ENCODE measurements at regions not wholly inside any gene's neighbourhood (a gene's known extent, or its start where the extent isn't known, plus 50 kb on each side); places are given as distances from the start of the nearest gene placed in this dataset.

DNA sequence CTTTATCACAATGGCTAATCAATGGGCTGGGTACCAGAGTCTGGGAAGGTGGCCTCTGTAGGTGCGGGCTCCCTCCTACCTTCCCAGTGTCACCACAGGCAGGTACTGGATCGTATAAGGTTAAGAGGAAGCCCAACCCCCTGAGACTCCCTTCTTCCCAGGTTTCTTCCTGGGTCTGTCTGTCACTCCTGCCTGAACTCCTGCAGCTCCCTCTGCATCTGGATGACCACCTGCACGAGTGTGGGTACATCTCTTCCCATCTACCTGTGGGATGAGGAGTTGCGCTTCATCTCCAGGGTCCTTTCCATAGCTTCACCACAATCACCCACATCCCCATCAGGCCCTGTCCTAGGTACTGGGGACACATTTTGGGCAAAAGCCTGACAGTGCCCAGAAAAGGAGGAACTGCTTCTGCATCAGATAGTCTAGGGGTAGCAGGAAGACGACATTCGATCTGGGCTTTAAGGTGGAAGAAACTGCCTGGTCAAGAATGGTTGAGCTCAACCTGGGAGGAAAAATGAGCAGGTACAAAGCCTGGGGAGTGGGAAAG lies 112.2 kb upstream of the ALDH1B1 start:
- Mint-ChIP-seq H3K9me3 (no peaks in the 10 kb centered on the region), H3K4me1 (peaks cover 18% of the 10 kb centered on the region), H3K27ac (ENCODE audit: low read depth) (no peak overlapping the region), H3K36me3 (ENCODE audit: insufficient read depth) (peaks cover 2% of the 10 kb centered on the region), H3K4me3 (no peak overlapping the region), H3K27me3 (no peaks in the 10 kb centered on the region)
- ATAC-seq (replicated peaks; ENCODE audit: extremely low read depth, poor library complexity, severe bottlenecking), result no peak
- no peak for DNase-seq (ENCODE audit: low spot score in 2 of 2)

DNA sequence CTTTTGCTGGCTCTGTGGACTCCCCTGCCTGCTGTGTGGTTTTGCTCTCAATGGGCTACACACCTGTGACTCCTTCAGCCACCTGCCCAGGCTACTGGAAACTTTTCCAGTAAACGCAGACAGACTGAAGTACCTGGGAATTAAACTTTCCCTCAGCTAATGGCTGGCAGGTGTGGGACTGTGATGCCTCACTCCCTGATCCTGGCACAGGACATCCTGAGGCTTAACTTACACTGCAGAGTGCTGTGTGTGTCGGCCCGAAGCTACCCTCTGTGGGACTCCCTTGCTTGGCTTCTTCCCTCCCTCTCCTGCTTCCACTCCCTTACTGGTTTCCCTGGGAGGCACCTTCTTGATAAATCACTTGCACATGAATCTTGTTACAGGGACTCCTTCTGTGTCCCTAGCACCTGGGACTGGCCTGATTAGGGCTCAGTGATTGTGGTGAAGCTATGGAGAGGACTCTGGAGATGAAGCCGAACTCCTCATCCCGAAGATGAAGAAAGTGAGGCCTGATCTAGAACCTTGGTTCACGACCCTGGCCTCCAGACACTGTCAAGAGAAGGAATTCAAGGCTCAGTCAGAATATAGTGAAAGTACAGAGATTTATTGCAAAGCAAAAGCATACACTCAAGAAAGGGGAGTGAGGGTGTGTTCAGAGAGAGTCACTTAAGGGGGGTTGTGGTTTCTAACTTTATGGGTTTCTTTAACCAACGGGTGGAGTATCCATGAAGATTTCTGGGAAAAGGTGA lies 113.4 kb upstream of the ALDH1B1 start:
- Mint-ChIP-seq H3K36me3 (ENCODE audit: insufficient read depth) (peaks cover 2% of the 10 kb centered on the region), H3K4me3 (no peak overlapping the region), H3K9me3 (no peaks in the 10 kb centered on the region), H3K27me3 (peaks cover 6% of the 10 kb centered on the region), H3K27ac (ENCODE audit: low read depth) (no peak overlapping the region), H3K4me1 (peaks cover 18% of the 10 kb centered on the region)
- DNase-seq (ENCODE audit: low spot score in 2 of 2), result no peak
- ATAC-seq (replicated peaks; ENCODE audit: extremely low read depth, poor library complexity, severe bottlenecking), result no peak

DNA sequence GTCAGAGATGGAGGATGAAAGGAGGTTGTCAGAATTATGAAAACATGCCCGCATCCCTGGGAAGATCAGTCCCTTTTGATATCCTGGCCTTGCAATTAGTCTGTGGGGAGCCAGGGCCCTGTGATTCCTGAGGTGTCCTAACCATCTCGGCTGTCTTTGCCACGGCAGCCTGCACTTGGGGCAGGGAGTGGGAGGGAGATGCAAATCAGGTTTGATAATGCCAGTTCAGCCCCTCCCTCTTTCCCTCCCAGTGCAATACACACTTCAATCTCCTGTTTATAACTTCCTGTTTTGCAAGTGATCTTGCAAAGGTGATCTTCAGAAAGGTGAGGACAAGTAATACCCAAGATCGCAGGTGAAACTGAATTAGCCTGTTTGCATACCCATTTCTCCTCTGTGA lies 114.0 kb upstream of the ALDH1B1 start:
- ATAC-seq (replicated peaks; ENCODE audit: extremely low read depth, poor library complexity, severe bottlenecking), result no peak
- peaks cover 18% of the 10 kb centered on the region for H3K4me1 Mint-ChIP-seq
- H3K4me3 Mint-ChIP-seq, result no peak overlapping the region
- no peak for DNase-seq (ENCODE audit: low spot score in 2 of 2)
- peaks cover 2% of the 10 kb centered on the region for H3K36me3 Mint-ChIP-seq (ENCODE audit: insufficient read depth)
- peaks cover 7% of the 10 kb centered on the region for H3K27me3 Mint-ChIP-seq
- no peaks in the 10 kb centered on the region for H3K9me3 Mint-ChIP-seq
- no peak overlapping the region for H3K27ac Mint-ChIP-seq (ENCODE audit: low read depth)

DNA sequence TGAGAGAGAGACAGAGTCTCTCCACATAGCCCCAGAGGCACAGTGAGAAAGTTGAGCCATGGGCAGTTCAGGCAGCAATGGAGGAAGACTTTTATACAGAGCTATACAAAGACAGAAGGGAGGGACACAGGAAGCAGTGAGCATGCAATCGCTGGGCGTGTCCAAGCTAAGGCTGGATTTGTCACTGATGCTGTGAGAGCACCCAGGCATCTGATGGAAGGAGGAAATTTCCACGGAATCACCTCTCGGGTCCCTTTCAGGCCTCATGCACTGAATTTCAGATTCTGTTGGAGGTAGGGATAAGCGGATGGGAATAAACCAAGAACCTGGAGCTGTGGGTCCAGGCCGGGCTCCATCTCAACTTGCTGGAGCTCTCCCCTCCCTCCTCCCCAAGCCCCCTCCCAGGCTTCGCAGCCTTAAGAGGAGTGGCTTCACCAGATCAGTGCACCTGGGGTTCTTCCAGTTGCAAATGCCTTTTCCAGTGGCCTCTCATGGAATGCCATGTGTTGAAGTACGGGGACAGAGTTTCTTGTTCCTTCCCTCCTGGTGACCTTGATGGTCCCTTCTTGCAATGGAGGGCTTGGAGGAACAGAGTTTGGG lies 114.8 kb upstream of the ALDH1B1 start:
- Mint-ChIP-seq H3K36me3 (ENCODE audit: insufficient read depth) (peaks cover 2% of the 10 kb centered on the region), H3K27ac (ENCODE audit: low read depth) (no peak overlapping the region), H3K9me3 (no peaks in the 10 kb centered on the region), H3K4me1 (peaks cover 18% of the 10 kb centered on the region), H3K4me3 (no peak overlapping the region), H3K27me3 (peaks cover 7% of the 10 kb centered on the region)
- no peak for ATAC-seq (replicated peaks; ENCODE audit: extremely low read depth, poor library complexity, severe bottlenecking)
- no peak for DNase-seq (ENCODE audit: low spot score in 2 of 2)

DNA sequence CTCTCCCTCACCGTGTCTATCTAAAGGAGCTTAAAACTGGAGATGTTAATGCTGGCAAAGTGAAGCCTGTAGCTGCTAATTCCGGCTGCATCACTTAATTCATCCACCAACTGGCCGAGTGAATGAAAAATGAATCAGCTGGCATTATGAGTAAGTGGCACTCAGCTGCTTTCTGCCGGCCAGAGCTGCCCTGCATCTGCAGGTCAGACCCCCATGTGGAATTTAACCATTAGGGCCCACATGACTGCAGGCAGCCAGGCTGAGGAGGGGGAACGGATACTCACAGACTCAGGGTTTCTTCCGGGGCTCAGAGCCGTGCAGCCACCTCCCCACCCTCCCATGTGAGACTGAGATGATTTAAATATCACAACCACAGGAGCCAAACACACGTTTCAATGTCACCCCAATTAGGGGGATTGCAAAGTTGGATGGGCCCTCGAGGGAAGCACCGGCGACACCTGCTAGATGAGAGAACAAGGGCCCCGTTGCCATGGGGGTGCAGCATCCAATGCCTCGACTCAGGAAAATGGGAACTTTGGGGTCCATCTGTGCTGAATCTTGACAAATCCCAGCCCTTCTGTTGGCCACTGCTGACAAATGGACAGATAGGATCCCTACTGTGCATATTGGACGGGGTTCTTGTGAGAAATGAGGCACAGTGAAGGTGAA lies 115.6 kb upstream of the ALDH1B1 start:
- no peak for ATAC-seq (replicated peaks; ENCODE audit: extremely low read depth, poor library complexity, severe bottlenecking)
- Mint-ChIP-seq H3K9me3 (no peaks in the 10 kb centered on the region), H3K4me3 (no peak overlapping the region), H3K27me3 (peaks cover 7% of the 10 kb centered on the region), H3K27ac (ENCODE audit: low read depth) (no peak overlapping the region), H3K36me3 (ENCODE audit: insufficient read depth) (peaks cover 2% of the 10 kb centered on the region), H3K4me1 (peaks cover 18% of the 10 kb centered on the region)
- DNase-seq (ENCODE audit: low spot score in 2 of 2), result no peak

DNA sequence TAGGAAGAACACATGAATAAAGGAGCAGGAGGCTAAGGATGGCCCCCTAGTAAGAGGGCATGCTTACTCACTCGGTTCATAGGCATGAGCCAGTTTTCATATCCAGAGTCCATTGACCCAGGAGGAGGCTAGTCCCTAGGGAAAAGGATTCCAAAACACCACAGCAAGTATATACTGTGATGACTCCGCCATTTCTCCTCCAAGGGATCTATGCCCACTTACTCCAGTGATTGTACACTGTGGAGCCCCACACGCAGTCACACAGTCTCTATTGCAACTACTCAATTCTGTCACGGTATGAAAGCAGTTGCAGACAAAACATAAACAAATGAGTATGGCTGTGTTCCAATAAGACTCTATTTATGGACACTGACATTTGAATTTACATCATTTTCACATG lies 117.7 kb upstream of the ALDH1B1 start:
- Mint-ChIP-seq H3K4me1 (peaks cover 16% of the 10 kb centered on the region), H3K27ac (ENCODE audit: low read depth) (no peak overlapping the region), H3K27me3 (peaks cover 7% of the 10 kb centered on the region), H3K36me3 (ENCODE audit: insufficient read depth) (no peaks in the 10 kb centered on the region), H3K9me3 (no peaks in the 10 kb centered on the region), H3K4me3 (no peak overlapping the region)
- ATAC-seq (replicated peaks; ENCODE audit: extremely low read depth, poor library complexity, severe bottlenecking) (no peak), DNase-seq (ENCODE audit: low spot score in 2 of 2) (no peak)

DNA sequence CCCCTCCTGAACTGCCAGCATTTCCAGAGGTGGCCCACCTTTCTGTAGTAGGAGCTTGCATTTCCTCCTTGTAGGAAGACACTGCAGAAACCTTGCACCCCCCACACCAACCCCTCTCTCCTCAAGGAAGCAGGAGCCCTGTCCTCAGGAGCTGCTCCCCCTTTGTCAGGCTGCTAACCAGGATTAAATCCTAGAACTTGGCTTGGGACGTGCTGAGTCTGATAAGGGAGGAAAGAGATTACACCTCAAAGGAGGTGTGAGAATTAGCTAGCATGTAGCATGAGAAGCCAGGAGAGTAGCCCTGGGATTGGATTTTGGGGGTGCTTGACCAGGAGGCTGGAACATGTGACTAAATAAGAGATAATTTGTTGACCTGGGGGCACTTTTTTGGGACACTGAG lies 119.8 kb upstream of the ALDH1B1 start:
- H3K4me3 Mint-ChIP-seq, result no peak overlapping the region
- peaks cover 7% of the 10 kb centered on the region for H3K27me3 Mint-ChIP-seq
- no peak for DNase-seq (ENCODE audit: low spot score in 2 of 2)
- no peak for ATAC-seq (replicated peaks; ENCODE audit: extremely low read depth, poor library complexity, severe bottlenecking)
- H3K27ac Mint-ChIP-seq (ENCODE audit: low read depth), result no peak overlapping the region
- no peaks in the 10 kb centered on the region for H3K9me3 Mint-ChIP-seq
- no peaks in the 10 kb centered on the region for H3K36me3 Mint-ChIP-seq (ENCODE audit: insufficient read depth)
- no peaks in the 10 kb centered on the region for H3K4me1 Mint-ChIP-seq

DNA sequence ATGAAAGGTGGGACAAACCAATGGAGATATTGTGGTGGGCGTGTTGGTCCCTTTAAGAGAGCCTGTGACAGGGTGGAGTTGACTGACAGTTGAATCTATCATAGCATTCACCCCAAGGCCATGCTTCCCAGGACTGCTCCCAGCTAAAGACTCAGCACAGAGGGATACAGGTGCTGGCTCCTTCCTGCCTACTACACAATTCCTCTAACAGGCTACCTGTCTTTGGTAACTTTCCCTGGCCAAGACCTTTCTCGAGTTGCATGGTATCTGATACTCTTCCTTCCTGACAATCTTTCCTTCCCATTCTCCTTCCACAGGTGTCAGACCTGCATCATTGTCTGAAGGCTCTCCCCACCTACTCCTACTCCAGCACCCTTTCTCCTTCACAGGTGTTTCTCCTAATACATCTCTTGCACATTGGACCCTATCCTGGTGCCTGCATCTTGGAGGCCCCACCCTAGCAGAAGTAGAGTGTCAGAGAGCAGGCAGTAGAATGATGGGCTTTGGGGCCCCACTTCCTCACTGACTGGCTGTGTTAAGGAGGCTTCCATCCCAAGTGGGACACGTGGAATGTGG lies 120.7 kb upstream of the ALDH1B1 start:
- Mint-ChIP-seq H3K9me3 (peaks cover under 1% of the 10 kb centered on the region), H3K36me3 (ENCODE audit: insufficient read depth) (no peaks in the 10 kb centered on the region), H3K27ac (ENCODE audit: low read depth) (no peak overlapping the region), H3K4me3 (no peak overlapping the region), H3K4me1 (no peaks in the 10 kb centered on the region), H3K27me3 (peaks cover 9% of the 10 kb centered on the region)
- DNase-seq (ENCODE audit: low spot score in 2 of 2) (no peak), ATAC-seq (replicated peaks; ENCODE audit: extremely low read depth, poor library complexity, severe bottlenecking) (no peak)

DNA sequence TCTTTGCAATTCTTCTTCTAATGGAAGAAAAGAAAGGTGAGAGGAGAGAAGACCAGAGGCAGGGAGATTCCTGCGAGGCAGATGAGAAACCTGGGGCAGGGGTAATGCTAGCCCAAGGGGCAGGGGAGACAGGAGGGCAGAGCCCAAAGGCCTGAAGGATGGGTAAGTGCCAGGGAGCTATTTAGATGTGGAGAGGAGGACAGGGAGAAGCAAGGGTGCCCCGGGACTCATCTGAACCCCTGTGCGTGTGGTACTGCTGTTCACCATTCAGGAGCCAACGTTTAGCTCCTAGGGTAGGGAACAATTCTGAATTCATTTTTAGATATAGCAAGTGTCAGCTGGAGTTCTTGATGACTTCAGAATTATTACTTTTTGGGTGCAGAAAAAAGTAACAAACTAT lies 122.7 kb upstream of the ALDH1B1 start:
- H3K4me1 Mint-ChIP-seq, result no peaks in the 10 kb centered on the region
- H3K27ac Mint-ChIP-seq (ENCODE audit: low read depth), result no peak overlapping the region
- no peaks in the 10 kb centered on the region for H3K36me3 Mint-ChIP-seq (ENCODE audit: insufficient read depth)
- H3K27me3 Mint-ChIP-seq, result peaks cover 28% of the 10 kb centered on the region
- DNase-seq (ENCODE audit: low spot score in 2 of 2) (no peak), ATAC-seq (replicated peaks; ENCODE audit: extremely low read depth, poor library complexity, severe bottlenecking) (no peak)
- H3K4me3 Mint-ChIP-seq, result no peak overlapping the region
- H3K9me3 Mint-ChIP-seq, result peaks cover 5% of the 10 kb centered on the region

DNA sequence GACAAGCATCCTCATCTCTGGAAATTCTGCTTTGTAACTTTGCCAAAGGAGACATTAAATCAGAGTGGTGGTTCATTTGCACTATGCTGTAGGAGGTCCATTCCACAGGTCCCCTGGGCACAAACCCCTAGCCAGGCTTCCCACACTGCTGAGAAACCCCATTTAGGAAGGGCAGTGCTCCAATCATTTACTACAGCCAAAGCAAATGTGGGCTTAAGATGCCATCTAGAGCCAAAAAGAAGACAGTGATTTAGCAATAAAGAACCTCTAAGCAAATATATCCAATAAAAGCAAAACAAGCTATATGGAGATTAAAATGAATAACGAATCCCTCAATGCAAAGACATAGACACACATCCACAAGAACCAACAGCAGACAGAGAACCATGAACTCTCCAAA lies 129.0 kb upstream of the ALDH1B1 start:
- DNase-seq (ENCODE audit: low spot score in 2 of 2) (no peak), ATAC-seq (replicated peaks; ENCODE audit: extremely low read depth, poor library complexity, severe bottlenecking) (no peak)
- Mint-ChIP-seq H3K27me3 (peaks cover 65% of the 10 kb centered on the region), H3K4me1 (no peaks in the 10 kb centered on the region), H3K36me3 (ENCODE audit: insufficient read depth) (no peaks in the 10 kb centered on the region), H3K9me3 (peaks cover 11% of the 10 kb centered on the region), H3K4me3 (no peak overlapping the region), H3K27ac (ENCODE audit: low read depth) (no peak overlapping the region)

DNA sequence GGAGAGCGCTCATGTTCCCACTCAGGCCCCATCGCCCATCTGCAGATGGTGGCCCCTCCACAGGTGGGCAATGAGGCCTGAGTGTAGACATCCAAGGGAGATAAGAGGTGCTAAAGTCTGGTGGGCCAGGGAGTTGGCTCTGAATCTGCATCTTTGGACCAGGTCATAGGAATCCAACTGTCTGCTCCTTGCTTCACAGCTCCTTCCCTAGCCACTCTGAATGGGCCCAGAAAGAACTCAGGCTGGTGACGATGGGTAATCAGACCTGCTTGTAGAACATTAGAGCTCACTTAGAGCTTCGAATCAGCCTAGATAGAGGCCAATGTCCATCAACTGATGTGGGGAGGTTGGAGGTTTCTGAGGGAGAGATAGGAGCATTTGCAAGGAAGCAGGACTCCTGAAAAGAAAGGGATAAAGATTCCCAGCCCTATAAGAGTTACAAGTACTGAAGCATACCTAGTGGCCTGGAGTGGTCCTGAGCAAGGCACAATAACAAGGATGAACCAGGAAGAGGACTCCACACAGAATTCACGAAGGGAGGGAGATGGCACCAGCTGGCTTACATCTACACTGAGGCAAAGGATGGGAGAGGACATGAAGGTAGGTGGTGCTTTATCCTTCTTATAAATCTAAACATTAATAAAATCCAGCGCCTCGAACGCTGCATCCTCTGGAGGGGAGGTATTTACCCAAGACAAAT lies 132.8 kb upstream of the ALDH1B1 start:
- DNase-seq (ENCODE audit: low spot score in 2 of 2) (no peak), ATAC-seq (replicated peaks; ENCODE audit: extremely low read depth, poor library complexity, severe bottlenecking) (no peak)
- Mint-ChIP-seq H3K4me3 (no peak overlapping the region), H3K36me3 (ENCODE audit: insufficient read depth) (no peaks in the 10 kb centered on the region), H3K27ac (ENCODE audit: low read depth) (no peak overlapping the region), H3K4me1 (no peaks in the 10 kb centered on the region), H3K27me3 (peaks cover 43% of the 10 kb centered on the region), H3K9me3 (peaks cover 6% of the 10 kb centered on the region)

DNA sequence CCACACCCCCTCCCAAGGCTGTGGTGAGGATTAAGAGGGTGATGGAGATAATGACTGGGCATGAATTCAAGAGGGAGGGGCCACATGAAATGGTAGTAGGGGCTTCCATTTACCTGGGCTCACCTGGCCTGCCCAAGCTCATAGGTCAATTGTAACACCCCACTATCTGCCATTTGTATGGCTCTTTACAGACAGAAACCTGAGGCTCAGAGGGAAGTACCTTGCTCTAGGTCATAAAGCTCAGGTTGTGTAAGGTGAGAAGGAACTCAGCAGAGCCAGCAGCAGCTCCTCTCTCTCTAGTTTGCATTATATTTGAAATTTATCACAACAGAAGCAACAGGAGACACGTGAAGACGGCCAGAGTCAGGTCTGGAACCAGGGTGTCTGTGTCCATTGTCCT lies 133.4 kb upstream of the ALDH1B1 start:
- Mint-ChIP-seq H3K27ac (ENCODE audit: low read depth) (no peak overlapping the region), H3K27me3 (peaks cover 37% of the 10 kb centered on the region), H3K9me3 (peaks cover 6% of the 10 kb centered on the region), H3K4me3 (no peak overlapping the region), H3K36me3 (ENCODE audit: insufficient read depth) (no peaks in the 10 kb centered on the region), H3K4me1 (no peaks in the 10 kb centered on the region)
- no peak for ATAC-seq (replicated peaks; ENCODE audit: extremely low read depth, poor library complexity, severe bottlenecking)
- DNase-seq (ENCODE audit: low spot score in 2 of 2), result no peak
